ENCODE measurements at regions not wholly inside any gene's neighbourhood (a gene's known extent, or its start where the extent isn't known, plus 50 kb on each side); places are given as distances from the start of the nearest gene placed in this dataset.

DNA sequence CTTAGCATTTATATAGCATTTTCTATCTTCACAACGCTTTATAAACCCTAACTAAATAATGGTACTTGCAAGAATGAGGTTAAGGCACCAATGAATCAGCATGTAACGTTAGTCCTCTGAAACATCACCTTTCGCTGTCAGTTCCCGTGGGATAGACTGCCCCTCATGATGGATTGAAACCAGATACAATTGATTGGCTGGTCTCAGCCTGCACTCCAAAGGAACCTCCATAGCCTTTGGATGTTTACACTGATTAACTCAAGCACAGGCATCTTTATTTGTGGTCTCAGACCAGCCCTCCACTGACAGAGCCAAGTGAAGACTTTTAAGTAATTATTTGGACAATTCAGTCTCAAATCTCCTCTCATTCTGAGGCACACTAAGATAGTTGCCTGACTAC is 1339.4 kb upstream of the WWC1 start:
- Histone ChIP-seq H3K4me1 (ENCODE audit: control insufficient read depth, insufficient read depth, low read length) (no peaks in the 10 kb centered on the region), H3K4me3 (no peak overlapping the region), H3K4me2 (ENCODE audit: control insufficient read depth, insufficient read depth) (no peak overlapping the region), H3K9ac (ENCODE audit: control insufficient read depth, insufficient read depth, low read length) (no peak overlapping the region), H3K36me3 (ENCODE audit: control insufficient read depth in 2 of 2, insufficient read depth in 2 of 2, low read length in 1 of 2) (no peaks in the 10 kb centered on the region), H3K9me3 (replicated peaks; ENCODE audit: control insufficient read depth, insufficient read depth, low read length) (no peaks in the 10 kb centered on the region), H3K79me2 (ENCODE audit: control insufficient read depth, insufficient read depth, low read length) (no peaks in the 10 kb centered on the region), H3K27me3 (replicated peaks in 1 of 2; ENCODE audit: control insufficient read depth in 2 of 2, insufficient read depth in 2 of 2, low read length in 1 of 2) (no peaks in the 10 kb centered on the region), H3K27ac (ENCODE audit: control insufficient read depth, insufficient read depth) (no peak overlapping the region), H4K20me1 (ENCODE audit: control insufficient read depth, insufficient read depth) (no peaks in the 10 kb centered on the region), H2AFZ (ENCODE audit: control insufficient read depth, low read depth, low read length) (no peak overlapping the region)
- ATAC-seq (no peak), FAIRE-seq (no peak), DNase-seq (ENCODE audit: low read depth, low spot score) (no peak)
- no TSS peak for BruUV-seq (replicated peaks)
- RAD21 ChIA-PET (ENCODE audit: unreplicated experiment) = no interaction called here
- CTCF ChIA-PET = no interaction called here
- POLR2A ChIA-PET = no interaction called here
- intact Hi-C loops (cut with micrococcal nuclease; ENCODE audit: unreplicated experiment) (no loop called here), in situ Hi-C loops (cut with MboI) (no loop called here)
- TF ChIP-seq, protein P1, sequence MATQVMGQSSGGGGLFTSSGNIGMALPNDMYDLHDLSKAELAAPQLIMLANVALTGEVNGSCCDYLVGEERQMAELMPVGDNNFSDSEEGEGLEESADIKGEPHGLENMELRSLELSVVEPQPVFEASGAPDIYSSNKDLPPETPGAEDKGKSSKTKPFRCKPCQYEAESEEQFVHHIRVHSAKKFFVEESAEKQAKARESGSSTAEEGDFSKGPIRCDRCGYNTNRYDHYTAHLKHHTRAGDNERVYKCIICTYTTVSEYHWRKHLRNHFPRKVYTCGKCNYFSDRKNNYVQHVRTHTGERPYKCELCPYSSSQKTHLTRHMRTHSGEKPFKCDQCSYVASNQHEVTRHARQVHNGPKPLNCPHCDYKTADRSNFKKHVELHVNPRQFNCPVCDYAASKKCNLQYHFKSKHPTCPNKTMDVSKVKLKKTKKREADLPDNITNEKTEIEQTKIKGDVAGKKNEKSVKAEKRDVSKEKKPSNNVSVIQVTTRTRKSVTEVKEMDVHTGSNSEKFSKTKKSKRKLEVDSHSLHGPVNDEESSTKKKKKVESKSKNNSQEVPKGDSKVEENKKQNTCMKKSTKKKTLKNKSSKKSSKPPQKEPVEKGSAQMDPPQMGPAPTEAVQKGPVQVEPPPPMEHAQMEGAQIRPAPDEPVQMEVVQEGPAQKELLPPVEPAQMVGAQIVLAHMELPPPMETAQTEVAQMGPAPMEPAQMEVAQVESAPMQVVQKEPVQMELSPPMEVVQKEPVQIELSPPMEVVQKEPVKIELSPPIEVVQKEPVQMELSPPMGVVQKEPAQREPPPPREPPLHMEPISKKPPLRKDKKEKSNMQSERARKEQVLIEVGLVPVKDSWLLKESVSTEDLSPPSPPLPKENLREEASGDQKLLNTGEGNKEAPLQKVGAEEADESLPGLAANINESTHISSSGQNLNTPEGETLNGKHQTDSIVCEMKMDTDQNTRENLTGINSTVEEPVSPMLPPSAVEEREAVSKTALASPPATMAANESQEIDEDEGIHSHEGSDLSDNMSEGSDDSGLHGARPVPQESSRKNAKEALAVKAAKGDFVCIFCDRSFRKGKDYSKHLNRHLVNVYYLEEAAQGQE (IDR thresholded peaks at IDR 0.05; ENCODE audit: low read depth, low read length) = no peak
- TF ChIP-seq BACH1 (IDR thresholded peaks at IDR 0.05; ENCODE audit: borderline replicate concordance) (no peak), JUND (IDR thresholded peaks at IDR 0.05; ENCODE audit: low read depth, low read length) (no peak), STAT1 (conservative IDR thresholded peaks at IDR 0.05) (no peak), HDAC6 (IDR thresholded peaks at IDR 0.05; ENCODE audit: unreplicated experiment) (no peak), ETV6 (conservative IDR thresholded peaks at IDR 0.05 in 1 of 2, IDR thresholded peaks at IDR 0.05 in 1 of 2; ENCODE audit: borderline replicate concordance in 1 of 2, low read depth in 1 of 2) (no peak), CHD1 (IDR thresholded peaks at IDR 0.05; ENCODE audit: low read depth, low read length) (no peak), SRF (IDR thresholded peaks at IDR 0.05; ENCODE audit: low read depth in 2 of 2, low read length in 2 of 2) (no peak), IKZF1 (conservative IDR thresholded peaks at IDR 0.05) (no peak), TCF12 (IDR thresholded peaks at IDR 0.05; ENCODE audit: low read depth, low read length) (no peak), STAT3 (IDR thresholded peaks at IDR 0.05; ENCODE audit: low read depth, low read length) (no peak)
- TF ChIP-seq, protein P2, sequence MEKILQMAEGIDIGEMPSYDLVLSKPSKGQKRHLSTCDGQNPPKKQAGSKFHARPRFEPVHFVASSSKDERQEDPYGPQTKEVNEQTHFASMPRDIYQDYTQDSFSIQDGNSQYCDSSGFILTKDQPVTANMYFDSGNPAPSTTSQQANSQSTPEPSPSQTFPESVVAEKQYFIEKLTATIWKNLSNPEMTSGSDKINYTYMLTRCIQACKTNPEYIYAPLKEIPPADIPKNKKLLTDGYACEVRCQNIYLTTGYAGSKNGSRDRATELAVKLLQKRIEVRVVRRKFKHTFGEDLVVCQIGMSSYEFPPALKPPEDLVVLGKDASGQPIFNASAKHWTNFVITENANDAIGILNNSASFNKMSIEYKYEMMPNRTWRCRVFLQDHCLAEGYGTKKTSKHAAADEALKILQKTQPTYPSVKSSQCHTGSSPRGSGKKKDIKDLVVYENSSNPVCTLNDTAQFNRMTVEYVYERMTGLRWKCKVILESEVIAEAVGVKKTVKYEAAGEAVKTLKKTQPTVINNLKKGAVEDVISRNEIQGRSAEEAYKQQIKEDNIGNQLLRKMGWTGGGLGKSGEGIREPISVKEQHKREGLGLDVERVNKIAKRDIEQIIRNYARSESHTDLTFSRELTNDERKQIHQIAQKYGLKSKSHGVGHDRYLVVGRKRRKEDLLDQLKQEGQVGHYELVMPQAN (conservative IDR thresholded peaks at IDR 0.05) = no peak
- SMC1A ChIA-PET (ENCODE audit: uncharacterized antibody, unreplicated experiment) = no interaction called here
- WGBS (ENCODE audit: insufficient coverage, insufficient replicate concordance, low lambda C conversion rate, missing lambda C conversion rate) = 38% methylated on average over 4 of the region's 4 CpGs

Measured in GM12878 (cell line).